Naive thymus-derived CD4-positive, alpha-beta T cell (primary cell): ENCODE measurements at regions not wholly inside any gene's neighbourhood (a gene's known extent, or its start where the extent isn't known, plus 50 kb on each side); places are given as distances from the start of the nearest gene placed in this dataset.

Source experiments
- ATAC-seq: fragments of 150-1000 bp; cut with Tn5 transposase; 2 replicates; pipeline ENCODE4 v1.10.0; 2021; ENCODE audit warnings: mild to moderate bottlenecking, moderate library complexity
- CTCF ChIA-PET: fragments of 350-600 bp; sonication (Branson Sonifier 250); formaldehyde crosslinking; loops from one replicate; lab custom pipeline; 2021; ENCODE audit warnings: antibody characterized with exemption; lab: Charles Lee
- POLR2A ChIA-PET: fragments of 350-600 bp; sonication (Branson Sonifier 250); formaldehyde crosslinking; loops from one replicate; lab custom pipeline; 2021; ENCODE audit warnings: antibody characterized with exemption, inconsistent platforms; lab: Charles Lee
- DNase-seq, 9 donors: peaks; one replicate each; pipeline versions ENCODE4 v3.0.0 to v3.0.0-alpha.2; 2020 to 2022; ENCODE audit warnings: mixed read lengths in 1 of 9
- H3K27ac ChIP-seq: one replicate; pipeline ENCODE4 v1.7.0; 2013; ENCODE audit warnings: mild to moderate bottlenecking, low read depth, low read length, moderate library complexity
- H3K27me3 ChIP-seq, 2 donors: one replicate each; pipeline ENCODE4 v1.7.0; 2013; ENCODE audit warnings: low read length in 2 of 2, mild to moderate bottlenecking in 2 of 2, moderate library complexity in 2 of 2; ENCODE audit not compliant: control insufficient read depth in 2 of 2, insufficient read depth in 2 of 2
- H3K36me3 ChIP-seq, 3 experiments: 1 replicate in 2 of 3; 2 replicates in 1 of 3; pipeline ENCODE4 v1.7.0; 2013; ENCODE audit warnings: low read length in 3 of 3, mild to moderate bottlenecking in 3 of 3, moderate library complexity in 1 of 3; ENCODE audit not compliant: insufficient read depth in 3 of 3, control insufficient read depth in 2 of 3
- H3K4me1 ChIP-seq, 2 donors: one replicate each; pipeline ENCODE4 v1.7.0; 2013; ENCODE audit warnings: low read length in 2 of 2, mild to moderate bottlenecking in 2 of 2, moderate library complexity in 1 of 2; ENCODE audit not compliant: control insufficient read depth in 2 of 2, insufficient read depth in 2 of 2
- H3K4me3 ChIP-seq: 2 replicates; pipeline ENCODE4 v1.7.0; 2013; ENCODE audit warnings: mild to moderate bottlenecking, low read length
- H3K9me3 ChIP-seq, 3 experiments: 1 replicate in 2 of 3; 2 replicates in 1 of 3; pipeline ENCODE4 v1.7.0; 2013; ENCODE audit warnings: low read length in 3 of 3; ENCODE audit not compliant: control insufficient read depth in 2 of 3
- H3K27ac Mint-ChIP-seq, 9 donors: one replicate each; pipeline ENCODE4 v1.8.0; 2020 to 2022; ENCODE audit warnings: mixed read lengths in 9 of 9, mild to moderate bottlenecking in 8 of 9, moderate library complexity in 5 of 9, inconsistent platforms in 2 of 9
- H3K27me3 Mint-ChIP-seq, 5 donors: one replicate each; pipeline ENCODE4 v1.8.0; 2021 to 2022; ENCODE audit warnings: mixed read lengths in 5 of 5, mild to moderate bottlenecking in 1 of 5
- H3K36me3 Mint-ChIP-seq, 5 donors: one replicate each; pipeline ENCODE4 v1.8.0; 2020 to 2022; ENCODE audit warnings: mixed read lengths in 5 of 5, mild to moderate bottlenecking in 3 of 5, inconsistent platforms in 1 of 5
- H3K4me1 Mint-ChIP-seq, 7 donors: one replicate each; pipeline ENCODE4 v1.8.0; 2020 to 2022; ENCODE audit warnings: mixed read lengths in 7 of 7, mild to moderate bottlenecking in 3 of 7, inconsistent platforms in 1 of 7
- H3K4me3 Mint-ChIP-seq, 10 donors: one replicate each; pipeline ENCODE4 v1.8.0; 2020 to 2022; ENCODE audit warnings: mild to moderate bottlenecking in 10 of 10, mixed read lengths in 10 of 10, moderate library complexity in 6 of 10, inconsistent platforms in 2 of 10
- H3K9me3 Mint-ChIP-seq, 11 donors: one replicate each; pipeline ENCODE4 v1.8.0; 2020 to 2022; ENCODE audit warnings: mixed read lengths in 11 of 11, mild to moderate bottlenecking in 4 of 11, inconsistent platforms in 1 of 11, moderate library complexity in 1 of 11
- intact Hi-C, 2 donors: fragments of 100-400 bp; cut with micrococcal nuclease; formaldehyde crosslinking; loops; one replicate each; pipeline ENCODE4 v1.15.1; 2023

GRCh38 chr3:23668430-23668904, 137.3 kb upstream of the UBE2E1 start:
- no peaks in the 10 kb centered on the region for H3K4me1 ChIP-seq
- no peak for ATAC-seq
- no peak overlapping the region for H3K4me3 Mint-ChIP-seq
- H3K36me3 Mint-ChIP-seq = no peaks in the 10 kb centered on the region
- intact Hi-C loops = no loop called here
- no peaks in the 10 kb centered on the region for H3K36me3 ChIP-seq
- no peaks in the 10 kb centered on the region for H3K27me3 ChIP-seq
- no peak overlapping the region for H3K4me3 ChIP-seq
- no peak overlapping the region for H3K27ac ChIP-seq
- peaks cover 0 to 3% (median 0%) of the 10 kb centered on the region in 7 donors for H3K4me1 Mint-ChIP-seq
- H3K9me3 ChIP-seq = no peaks in the 10 kb centered on the region
- no peak for DNase-seq
- ChIA-PET POLR2A (no interaction called here), CTCF (no interaction called here)
- no peaks in the 10 kb centered on the region for H3K9me3 Mint-ChIP-seq
- H3K27ac Mint-ChIP-seq = no peak overlapping the region
- H3K27me3 Mint-ChIP-seq = peaks cover 19 to 33% (median 30%) of the 10 kb centered on the region in 5 donors

DNA sequence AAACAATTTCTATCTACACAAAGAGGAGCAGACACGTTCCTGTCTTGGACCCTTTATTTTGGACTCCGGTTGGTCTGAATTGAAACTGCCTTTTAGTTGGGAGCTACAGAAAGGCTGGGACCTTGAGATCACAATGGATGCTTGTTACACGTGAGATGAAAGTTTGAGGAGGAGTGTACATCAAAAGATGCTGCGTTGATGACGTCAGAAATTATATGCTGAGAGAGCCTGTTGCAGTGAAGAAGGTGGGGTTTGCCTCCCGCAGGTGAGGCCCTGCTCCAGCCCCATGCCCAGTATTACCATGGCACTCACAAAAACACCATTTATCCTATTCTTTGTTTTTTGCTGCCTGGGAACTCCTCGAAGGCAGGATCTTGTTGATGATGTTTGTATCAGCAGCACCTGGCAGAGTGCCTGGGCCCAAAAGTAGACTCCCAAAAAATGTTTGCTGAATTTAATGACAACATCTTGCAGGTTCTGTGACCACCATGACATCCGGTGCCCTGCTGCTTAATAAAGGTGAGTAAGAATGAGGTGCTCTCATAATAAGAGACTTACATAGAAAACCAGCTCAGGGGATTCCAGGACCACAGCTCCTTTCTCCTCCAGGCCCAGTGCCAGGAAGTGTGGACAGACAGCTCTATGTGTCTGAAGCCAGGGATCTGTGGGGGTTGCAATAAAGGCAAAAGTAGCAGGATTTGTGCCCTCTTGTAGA, 136.1 kb upstream of the UBE2E1 start:
- no peaks in the 10 kb centered on the region for H3K36me3 Mint-ChIP-seq
- no peak overlapping the region for H3K27ac Mint-ChIP-seq
- H3K9me3 Mint-ChIP-seq = no peaks in the 10 kb centered on the region
- Histone ChIP-seq H3K4me3 (no peak overlapping the region), H3K9me3 (no peaks in the 10 kb centered on the region), H3K27ac (no peak overlapping the region), H3K36me3 (no peaks in the 10 kb centered on the region), H3K4me1 (no peaks in the 10 kb centered on the region), H3K27me3 (no peaks in the 10 kb centered on the region)
- POLR2A ChIA-PET = no interaction called here
- intact Hi-C loops = no loop called here
- H3K27me3 Mint-ChIP-seq = peaks cover 19 to 38% (median 32%) of the 10 kb centered on the region in 5 donors
- CTCF ChIA-PET = no interaction called here
- peaks cover 0 to 3% (median 0%) of the 10 kb centered on the region in 7 donors for H3K4me1 Mint-ChIP-seq
- ATAC-seq = no peak
- H3K4me3 Mint-ChIP-seq = no peak overlapping the region
- no peak for DNase-seq

DNA sequence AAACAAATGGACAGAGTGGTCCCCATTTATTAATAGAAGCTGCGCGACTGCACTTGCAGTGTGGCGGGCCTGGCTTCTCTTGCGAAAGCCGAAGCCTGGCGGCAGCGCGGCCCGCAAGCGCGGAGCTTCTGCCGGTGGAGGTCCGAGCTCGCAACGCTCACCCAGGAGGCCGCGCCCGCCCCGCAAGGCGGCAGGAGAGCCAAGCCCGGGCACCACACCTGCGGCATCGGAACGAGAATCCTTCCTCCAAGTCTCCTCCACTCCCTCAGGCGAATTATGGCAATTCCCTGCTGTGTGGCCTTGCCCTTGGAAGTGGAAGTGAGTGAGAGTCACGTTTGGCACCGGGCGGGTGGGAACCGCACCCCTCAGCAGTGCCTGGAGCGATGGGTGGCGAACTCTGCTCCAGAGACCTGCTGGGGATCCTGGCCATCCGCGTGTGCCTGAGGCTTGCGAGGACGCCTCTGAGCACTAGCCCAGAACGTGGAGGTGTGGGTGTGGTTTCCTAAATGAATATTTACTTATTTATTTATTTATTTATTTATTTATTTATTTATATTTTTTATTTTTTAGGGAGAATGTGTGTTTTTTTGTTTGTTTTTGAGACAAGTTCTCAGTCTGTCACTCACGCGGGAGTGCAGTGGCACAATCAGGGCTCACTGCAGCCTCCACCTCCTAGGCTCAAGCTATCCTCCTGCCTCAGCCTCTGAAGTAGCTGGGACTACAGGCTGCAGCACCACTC, 133.7 kb upstream of the UBE2E1 start:
- Mint-ChIP-seq H3K4me1 (peaks cover 0 to 3% (median 0%) of the 10 kb centered on the region in 7 donors), H3K36me3 (no peaks in the 10 kb centered on the region), H3K9me3 (no peaks in the 10 kb centered on the region), H3K4me3 (peak overlapping the region in 1 of 10 donors; percentile 27), H3K27ac (no peak overlapping the region), H3K27me3 (peaks cover 19 to 38% (median 32%) of the 10 kb centered on the region in 5 donors)
- DNase-seq = peak in 1 of 9 donors; percentile 6
- POLR2A ChIA-PET = no interaction called here
- intact Hi-C loops = no loop called here
- Histone ChIP-seq H3K9me3 (no peaks in the 10 kb centered on the region), H3K4me1 (no peaks in the 10 kb centered on the region), H3K36me3 (no peaks in the 10 kb centered on the region), H3K4me3 (no peak overlapping the region), H3K27ac (no peak overlapping the region), H3K27me3 (no peaks in the 10 kb centered on the region)
- CTCF ChIA-PET = no interaction called here
- ATAC-seq = no peak

GRCh38 chr3:23672628-23673027, 133.1 kb upstream of the UBE2E1 start:
- Mint-ChIP-seq H3K27me3 (peaks cover 19 to 38% (median 32%) of the 10 kb centered on the region in 5 donors), H3K36me3 (no peaks in the 10 kb centered on the region), H3K4me1 (peaks cover 0 to 3% (median 0%) of the 10 kb centered on the region in 7 donors), H3K9me3 (no peaks in the 10 kb centered on the region), H3K4me3 (no peak overlapping the region), H3K27ac (no peak overlapping the region)
- H3K27ac ChIP-seq = no peak overlapping the region
- CTCF ChIA-PET = no interaction called here
- no peaks in the 10 kb centered on the region for H3K9me3 ChIP-seq
- ATAC-seq (no peak), DNase-seq (no peak)
- no peaks in the 10 kb centered on the region for H3K27me3 ChIP-seq
- H3K4me1 ChIP-seq = no peaks in the 10 kb centered on the region
- H3K36me3 ChIP-seq = no peaks in the 10 kb centered on the region
- H3K4me3 ChIP-seq = no peak overlapping the region
- POLR2A ChIA-PET = no interaction called here
- intact Hi-C loops = no loop called here

DNA sequence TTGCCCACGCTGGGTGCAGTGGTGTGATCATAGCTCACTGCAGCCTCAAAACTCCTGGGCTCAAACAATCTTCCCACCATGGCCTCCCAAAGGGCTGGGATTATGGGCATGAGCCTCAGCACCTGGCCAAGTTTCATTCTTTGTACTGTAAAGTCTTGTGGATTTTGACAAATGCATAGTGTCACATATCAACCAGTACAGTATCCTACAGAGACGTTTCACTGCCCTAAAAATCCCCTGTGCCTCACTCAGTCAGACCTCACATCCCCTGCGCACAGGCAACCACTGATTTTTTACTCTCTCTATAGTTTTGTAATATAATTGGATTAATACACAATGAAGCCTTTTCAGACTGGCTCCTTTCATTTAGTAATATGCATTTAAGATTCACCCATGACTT, 130.7 kb upstream of the UBE2E1 start:
- intact Hi-C loops = no loop called here
- POLR2A ChIA-PET = no interaction called here
- H3K4me1 ChIP-seq = no peaks in the 10 kb centered on the region
- CTCF ChIA-PET = interaction anchor here (0.9 kb wide), 1 partner anchor 8 kb away, joined by 3 read pairs; no protein-coding TSS in a partner anchor
- no peaks in the 10 kb centered on the region for H3K27me3 ChIP-seq
- H3K36me3 ChIP-seq = no peaks in the 10 kb centered on the region
- no peak overlapping the region for H3K4me3 Mint-ChIP-seq
- H3K27me3 Mint-ChIP-seq = peaks cover 19 to 32% (median 30%) of the 10 kb centered on the region in 5 donors
- H3K4me1 Mint-ChIP-seq = peaks cover 0 to 3% (median 0%) of the 10 kb centered on the region in 7 donors
- H3K9me3 ChIP-seq = no peaks in the 10 kb centered on the region
- DNase-seq (no peak), ATAC-seq (no peak)
- no peak overlapping the region for H3K27ac Mint-ChIP-seq
- no peak overlapping the region for H3K4me3 ChIP-seq
- no peak overlapping the region for H3K27ac ChIP-seq
- H3K36me3 Mint-ChIP-seq = peaks cover 0 to 4% (median 0%) of the 10 kb centered on the region in 5 donors
- peaks cover 0 to 5% (median 0%) of the 10 kb centered on the region in 11 donors for H3K9me3 Mint-ChIP-seq

DNA sequence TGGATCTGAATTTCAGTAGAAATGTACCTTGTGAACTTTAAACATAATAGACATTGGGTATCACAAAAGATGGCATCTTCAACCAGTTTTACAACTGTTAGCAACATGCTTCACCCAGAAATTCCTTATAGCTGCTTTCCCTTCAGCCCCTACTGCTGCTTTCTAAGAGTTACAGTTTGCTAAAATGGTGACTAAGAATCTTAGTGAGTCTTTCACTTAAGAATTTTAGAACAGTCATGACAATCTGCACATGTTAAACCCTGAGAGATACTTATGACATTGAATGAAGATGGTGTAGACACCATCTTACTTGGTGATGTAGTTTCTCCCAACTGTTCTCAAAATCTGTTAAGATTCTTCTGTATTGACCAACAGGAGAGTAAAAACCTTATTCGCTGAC, 129.7 kb upstream of the UBE2E1 start:
- CTCF ChIA-PET = no interaction called here
- Mint-ChIP-seq H3K27ac (no peak overlapping the region), H3K36me3 (peaks cover 0 to 4% (median 0%) of the 10 kb centered on the region in 5 donors), H3K4me3 (no peak overlapping the region), H3K27me3 (peaks cover 12 to 25% (median 20%) of the 10 kb centered on the region in 5 donors), H3K9me3 (peaks cover 0 to 5% (median 0%) of the 10 kb centered on the region in 11 donors), H3K4me1 (peaks cover 0 to 3% (median 0%) of the 10 kb centered on the region in 7 donors)
- no peaks in the 10 kb centered on the region for H3K9me3 ChIP-seq
- DNase-seq (no peak), ATAC-seq (no peak)
- no peak overlapping the region for H3K27ac ChIP-seq
- no peaks in the 10 kb centered on the region for H3K4me1 ChIP-seq
- no peaks in the 10 kb centered on the region for H3K36me3 ChIP-seq
- no peaks in the 10 kb centered on the region for H3K27me3 ChIP-seq
- POLR2A ChIA-PET = no interaction called here
- no peak overlapping the region for H3K4me3 ChIP-seq
- intact Hi-C loops = no loop called here
